Colonic mucosa (tissue), 4 donors: ENCODE measurements at regions not wholly inside any gene's neighbourhood (a gene's known extent, or its start where the extent isn't known, plus 50 kb on each side); places are given as distances from the start of the nearest gene placed in this dataset.

Experiments used
- DNase-seq: peaks from one replicate; pipeline ENCODE4 v3.0.0-alpha.2; 2020
- H3K27ac ChIP-seq: fragments of 200-600 bp; one replicate; pipeline ENCODE4 v1.8.0; 2021
- H3K27me3 ChIP-seq: fragments of 200-600 bp; one replicate; pipeline ENCODE4 v1.8.0; 2021
- H3K36me3 ChIP-seq: fragments of 200-600 bp; one replicate; pipeline ENCODE4 v1.8.0; 2021
- H3K4me1 ChIP-seq: fragments of 200-600 bp; one replicate; pipeline ENCODE4 v1.8.0; 2021; ENCODE audit warnings: mild to moderate bottlenecking
- H3K4me3 ChIP-seq: fragments of 200-600 bp; one replicate; pipeline ENCODE4 v1.8.0; 2021
- H3K9ac ChIP-seq, 2 donors: one replicate each; pipeline ENCODE4 v1.7.0; 2013; ENCODE audit warnings: control low read depth in 2 of 2, low read depth in 2 of 2, low read length in 2 of 2
- H3K9me3 ChIP-seq: fragments of 200-600 bp; one replicate; pipeline ENCODE4 v1.8.0; 2021
- CTCF ChIP-seq: fragments of 200-600 bp; IDR thresholded peaks from one replicate; pipeline ENCODE4 v1.8.0; 2022; ENCODE audit warnings: antibody characterized with exemption, mild to moderate bottlenecking
- intact Hi-C: fragments of 100-400 bp; cut with DNase I; formaldehyde crosslinking; loops from one replicate; pipeline ENCODE4 v1.14.1; 2022
- donor health status: healthy.
- donor health status: DM: no; HTN: no; CAD: no.
- donor health status: DM: no; HTN: no; CAD: no.

- DNase-seq, result no peak
- Histone ChIP-seq H3K9ac (no peak overlapping the region), H3K9me3 (no peaks in the 10 kb centered on the region), H3K36me3 (no peaks in the 10 kb centered on the region), H3K27ac (no peak overlapping the region), H3K27me3 (no peaks in the 10 kb centered on the region), H3K4me1 (peaks cover 3% of the 10 kb centered on the region), H3K4me3 (peak overlapping the region; percentile 91)
- intact Hi-C loops, result no loop called here
- TF ChIP-seq CTCF, result no peak
Measured at GRCh38 chr10:128209862-128210214, 83.6 kb upstream of the MKI67 start.

GRCh38 chr10:128210215-128211063 is 84.2 kb upstream of the MKI67 start:
- peak; percentile 71 for TF ChIP-seq CTCF
- Histone ChIP-seq H3K9me3 (no peaks in the 10 kb centered on the region), H3K36me3 (no peaks in the 10 kb centered on the region), H3K4me1 (peaks cover 3% of the 10 kb centered on the region), H3K4me3 (peak overlapping the region; percentile 91), H3K27me3 (no peaks in the 10 kb centered on the region), H3K27ac (peak overlapping the region; percentile 63), H3K9ac (peak overlapping the region; percentile 61 to 78)
- intact Hi-C loops, result no loop called here
- DNase-seq, result peak; percentile 79

GRCh38 chr10:128211064-128211504 is 84.9 kb upstream of the MKI67 start:
- Histone ChIP-seq H3K27ac (no peak overlapping the region), H3K9me3 (no peaks in the 10 kb centered on the region), H3K27me3 (no peaks in the 10 kb centered on the region), H3K4me1 (peaks cover 3% of the 10 kb centered on the region), H3K36me3 (no peaks in the 10 kb centered on the region), H3K4me3 (peak overlapping the region; percentile 91), H3K9ac (peak overlapping the region in 1 of 2 donors; percentile 78)
- DNase-seq, result no peak
- intact Hi-C loops, result no loop called here
- no peak for TF ChIP-seq CTCF

- TF ChIP-seq CTCF, result peak; percentile 97
- peak overlapping the region in 1 of 2 donors; percentile 12 for H3K9ac ChIP-seq
- peak overlapping the region; percentile 17 for H3K4me3 ChIP-seq
- no peaks in the 10 kb centered on the region for H3K36me3 ChIP-seq
- no peak overlapping the region for H3K27ac ChIP-seq
- H3K4me1 ChIP-seq, result peaks cover 3% of the 10 kb centered on the region
- intact Hi-C loops, result no loop called here
- no peaks in the 10 kb centered on the region for H3K9me3 ChIP-seq
- H3K27me3 ChIP-seq, result no peaks in the 10 kb centered on the region
- peak; percentile 89 for DNase-seq
Measured at GRCh38 chr10:128211953-128212727, 85.9 kb upstream of the MKI67 start.

- no peaks in the 10 kb centered on the region for H3K9me3 ChIP-seq
- H3K36me3 ChIP-seq, result no peaks in the 10 kb centered on the region
- no peak overlapping the region for H3K27ac ChIP-seq
- intact Hi-C loops, result no loop called here
- DNase-seq, result no peak
- H3K4me3 ChIP-seq, result no peak overlapping the region
- H3K27me3 ChIP-seq, result no peaks in the 10 kb centered on the region
- H3K4me1 ChIP-seq, result peaks cover 3% of the 10 kb centered on the region
- H3K9ac ChIP-seq, result no peak overlapping the region
- TF ChIP-seq CTCF, result no peak
Measured at GRCh38 chr10:128213156-128213555, 86.9 kb upstream of the MKI67 start.
